ENCODE measurements at regions not wholly inside any gene's neighbourhood (a gene's known extent, or its start where the extent isn't known, plus 50 kb on each side); places are given as distances from the start of the nearest gene placed in this dataset.

DNA sequence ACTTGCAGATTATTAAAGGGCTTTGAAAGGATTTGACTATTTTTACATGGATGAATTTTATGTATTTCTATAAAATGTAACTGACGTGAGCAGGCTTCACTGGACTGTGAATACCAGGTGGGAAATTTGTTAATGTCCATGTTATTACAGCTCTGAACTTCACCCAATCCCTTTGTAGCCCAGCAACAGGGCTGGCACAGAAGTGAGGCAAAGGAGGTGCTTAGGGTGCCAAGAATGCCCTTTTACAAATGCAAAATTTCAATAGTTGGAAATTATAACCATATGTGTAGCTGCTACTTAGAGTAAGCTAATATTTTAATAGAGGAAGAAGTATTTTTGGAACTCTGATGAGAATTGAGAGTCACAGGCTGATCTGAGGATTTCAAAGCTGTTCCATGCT is 53.7 kb upstream of the FAM98A start:
- TF ChIP-seq, protein P1, sequence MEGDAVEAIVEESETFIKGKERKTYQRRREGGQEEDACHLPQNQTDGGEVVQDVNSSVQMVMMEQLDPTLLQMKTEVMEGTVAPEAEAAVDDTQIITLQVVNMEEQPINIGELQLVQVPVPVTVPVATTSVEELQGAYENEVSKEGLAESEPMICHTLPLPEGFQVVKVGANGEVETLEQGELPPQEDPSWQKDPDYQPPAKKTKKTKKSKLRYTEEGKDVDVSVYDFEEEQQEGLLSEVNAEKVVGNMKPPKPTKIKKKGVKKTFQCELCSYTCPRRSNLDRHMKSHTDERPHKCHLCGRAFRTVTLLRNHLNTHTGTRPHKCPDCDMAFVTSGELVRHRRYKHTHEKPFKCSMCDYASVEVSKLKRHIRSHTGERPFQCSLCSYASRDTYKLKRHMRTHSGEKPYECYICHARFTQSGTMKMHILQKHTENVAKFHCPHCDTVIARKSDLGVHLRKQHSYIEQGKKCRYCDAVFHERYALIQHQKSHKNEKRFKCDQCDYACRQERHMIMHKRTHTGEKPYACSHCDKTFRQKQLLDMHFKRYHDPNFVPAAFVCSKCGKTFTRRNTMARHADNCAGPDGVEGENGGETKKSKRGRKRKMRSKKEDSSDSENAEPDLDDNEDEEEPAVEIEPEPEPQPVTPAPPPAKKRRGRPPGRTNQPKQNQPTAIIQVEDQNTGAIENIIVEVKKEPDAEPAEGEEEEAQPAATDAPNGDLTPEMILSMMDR (conservative IDR thresholded peaks at IDR 0.05; ENCODE audit: low read length) = no peak
- TF ChIP-seq EZH2phosphoT487 (IDR thresholded peaks at IDR 0.05; ENCODE audit: borderline replicate concordance) = no peak
